ENCODE measurements at regions not wholly inside any gene's neighbourhood (a gene's known extent, or its start where the extent isn't known, plus 50 kb on each side); places are given as distances from the start of the nearest gene placed in this dataset.

DNA sequence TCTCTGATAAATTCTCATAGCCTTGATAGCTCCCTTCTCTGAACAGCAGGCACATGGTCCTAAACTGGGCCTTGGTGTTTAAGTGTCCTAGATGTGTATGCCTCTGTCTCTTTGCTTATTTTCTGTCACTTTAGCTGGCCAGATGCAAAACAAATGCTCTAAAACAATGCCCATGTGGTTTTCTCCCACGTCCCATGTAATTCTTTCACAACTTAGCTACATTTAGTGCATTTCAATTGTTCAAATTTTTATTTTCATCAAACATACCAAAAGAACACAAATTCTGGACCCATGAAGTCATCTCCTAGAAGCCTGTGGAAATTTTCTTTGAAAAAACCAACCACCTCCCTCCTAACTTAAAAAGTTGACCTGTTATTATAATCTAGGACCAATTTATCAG lies 491.3 kb upstream of the AGTR1 start:
- H3K4me1 ChIP-seq: no peaks in the 10 kb centered on the region
- H3K27me3 ChIP-seq: no peaks in the 10 kb centered on the region
- H3K4me3 ChIP-seq: no peak overlapping the region
- no peak overlapping the region for H3K27ac ChIP-seq
- ATAC-seq (no peak), DNase-seq (no peak)
- H3K9me3 ChIP-seq: no peaks in the 10 kb centered on the region
- no peak for TF ChIP-seq POLR2A (IDR thresholded peaks at IDR 0.05)
- TF ChIP-seq, protein P1, sequence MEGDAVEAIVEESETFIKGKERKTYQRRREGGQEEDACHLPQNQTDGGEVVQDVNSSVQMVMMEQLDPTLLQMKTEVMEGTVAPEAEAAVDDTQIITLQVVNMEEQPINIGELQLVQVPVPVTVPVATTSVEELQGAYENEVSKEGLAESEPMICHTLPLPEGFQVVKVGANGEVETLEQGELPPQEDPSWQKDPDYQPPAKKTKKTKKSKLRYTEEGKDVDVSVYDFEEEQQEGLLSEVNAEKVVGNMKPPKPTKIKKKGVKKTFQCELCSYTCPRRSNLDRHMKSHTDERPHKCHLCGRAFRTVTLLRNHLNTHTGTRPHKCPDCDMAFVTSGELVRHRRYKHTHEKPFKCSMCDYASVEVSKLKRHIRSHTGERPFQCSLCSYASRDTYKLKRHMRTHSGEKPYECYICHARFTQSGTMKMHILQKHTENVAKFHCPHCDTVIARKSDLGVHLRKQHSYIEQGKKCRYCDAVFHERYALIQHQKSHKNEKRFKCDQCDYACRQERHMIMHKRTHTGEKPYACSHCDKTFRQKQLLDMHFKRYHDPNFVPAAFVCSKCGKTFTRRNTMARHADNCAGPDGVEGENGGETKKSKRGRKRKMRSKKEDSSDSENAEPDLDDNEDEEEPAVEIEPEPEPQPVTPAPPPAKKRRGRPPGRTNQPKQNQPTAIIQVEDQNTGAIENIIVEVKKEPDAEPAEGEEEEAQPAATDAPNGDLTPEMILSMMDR (IDR thresholded peaks at IDR 0.05): no peak
- intact Hi-C loops (cut with DNase I): no loop called here
- H3K36me3 ChIP-seq: no peaks in the 10 kb centered on the region
- WGBS (ENCODE audit: insufficient coverage, low coverage, low lambda C conversion rate, missing lambda C conversion rate): 19% methylated on average over 1 of the region's 1 CpG

DNA sequence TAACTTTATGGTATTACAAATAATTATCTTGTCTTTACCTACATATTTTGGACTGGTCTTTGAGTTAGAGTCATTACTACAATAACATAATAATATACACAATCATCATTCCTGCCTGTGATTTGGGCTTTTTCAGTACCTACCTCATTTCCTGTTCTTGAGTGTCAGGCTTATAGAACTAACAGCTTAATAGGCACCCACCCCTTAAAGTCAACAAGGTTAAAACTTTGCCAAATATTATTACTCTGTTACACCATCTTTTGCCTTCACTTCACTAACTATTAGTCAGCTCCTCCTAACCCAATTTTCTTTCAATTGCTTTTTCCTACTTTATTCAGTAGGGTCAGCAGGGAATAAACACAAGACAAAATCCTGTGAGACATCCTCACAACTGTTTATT lies 488.7 kb upstream of the AGTR1 start:
- Histone ChIP-seq H3K27ac (no peak overlapping the region), H3K4me1 (no peaks in the 10 kb centered on the region), H3K27me3 (no peaks in the 10 kb centered on the region), H3K4me3 (no peak overlapping the region), H3K9me3 (no peaks in the 10 kb centered on the region), H3K36me3 (no peaks in the 10 kb centered on the region)
- intact Hi-C loops (cut with DNase I): no loop called here
- DNase-seq (no peak), ATAC-seq (no peak)
- TF ChIP-seq POLR2A (IDR thresholded peaks at IDR 0.05): no peak
- TF ChIP-seq, protein P1 (IDR thresholded peaks at IDR 0.05): no peak

DNA sequence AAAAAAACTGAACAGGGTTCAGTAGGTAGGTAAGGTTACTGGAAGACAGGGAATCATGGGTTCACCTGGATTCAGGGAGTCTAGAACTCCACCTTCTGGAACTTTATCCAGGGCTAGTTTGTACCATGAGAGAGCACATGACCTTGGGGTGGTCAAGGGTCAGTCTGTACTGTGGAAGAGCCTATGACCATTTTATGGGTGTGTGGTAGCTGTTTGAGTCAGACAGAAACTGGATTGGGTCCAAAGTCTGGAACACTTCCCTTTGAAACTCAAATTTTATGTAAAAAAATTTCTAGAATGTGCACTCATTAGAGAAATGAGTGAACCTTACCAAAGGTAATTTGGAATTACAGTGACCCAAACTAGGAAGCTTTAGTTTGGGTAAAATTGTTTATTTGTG lies 486.0 kb upstream of the AGTR1 start:
- no peaks in the 10 kb centered on the region for H3K9me3 ChIP-seq
- intact Hi-C loops (cut with DNase I): no loop called here
- ATAC-seq (peak in 3 of 4 donors; percentile 29 to 76 (median 48)), DNase-seq (no peak)
- no peaks in the 10 kb centered on the region for H3K4me1 ChIP-seq
- H3K36me3 ChIP-seq: no peaks in the 10 kb centered on the region
- H3K27ac ChIP-seq: no peak overlapping the region
- TF ChIP-seq POLR2A (IDR thresholded peaks at IDR 0.05): no peak
- TF ChIP-seq, protein P1 (IDR thresholded peaks at IDR 0.05): no peak
- H3K4me3 ChIP-seq: no peak overlapping the region
- H3K27me3 ChIP-seq: no peaks in the 10 kb centered on the region

DNA sequence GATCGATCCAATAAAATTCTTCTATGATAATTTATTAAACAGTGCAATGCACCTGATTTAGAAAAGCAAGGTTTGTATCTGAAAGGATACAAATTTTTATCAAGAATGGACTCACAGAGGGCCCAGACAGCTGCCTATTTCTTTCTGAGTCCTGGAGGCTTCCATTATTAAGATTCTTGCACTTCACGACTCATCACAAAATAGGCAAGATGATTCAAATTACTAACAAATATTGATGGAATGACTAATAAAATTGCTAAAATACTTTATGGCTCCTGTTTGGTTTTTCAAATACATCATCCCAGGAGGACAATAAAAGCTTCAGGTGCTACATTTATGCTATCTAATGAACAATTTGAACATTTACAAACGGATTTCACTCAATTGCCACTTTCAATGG lies 483.0 kb upstream of the AGTR1 start:
- H3K9me3 ChIP-seq: no peaks in the 10 kb centered on the region
- intact Hi-C loops (cut with DNase I): no loop called here
- H3K27ac ChIP-seq: no peak overlapping the region
- no peaks in the 10 kb centered on the region for H3K27me3 ChIP-seq
- ATAC-seq: no peak
- no peak for DNase-seq
- WGBS (ENCODE audit: insufficient coverage, low coverage, low lambda C conversion rate, missing lambda C conversion rate): 77% methylated on average over 3 of the region's 3 CpGs
- no peaks in the 10 kb centered on the region for H3K36me3 ChIP-seq
- H3K4me3 ChIP-seq: no peak overlapping the region
- TF ChIP-seq, protein P1 (IDR thresholded peaks at IDR 0.05): no peak
- TF ChIP-seq POLR2A (IDR thresholded peaks at IDR 0.05): no peak
- no peaks in the 10 kb centered on the region for H3K4me1 ChIP-seq

DNA sequence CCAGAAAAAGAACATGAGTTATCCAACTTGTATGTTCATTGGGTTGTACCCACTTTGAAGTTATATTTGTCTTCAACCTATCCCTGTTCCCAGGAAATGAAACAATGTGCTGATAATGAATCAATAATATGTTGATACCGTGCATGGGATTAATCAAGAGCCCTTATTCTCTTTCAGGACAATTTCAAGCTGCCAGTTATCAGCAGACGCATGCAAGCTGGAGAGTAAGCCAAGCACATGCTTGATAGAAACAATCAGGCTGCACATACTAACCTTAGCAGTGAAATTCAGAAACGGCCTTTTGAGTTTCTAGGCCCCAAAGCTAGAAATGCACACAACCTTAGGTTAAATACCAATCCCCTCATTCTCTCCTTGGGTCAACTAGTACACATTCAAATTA lies 480.4 kb upstream of the AGTR1 start:
- WGBS (ENCODE audit: insufficient coverage, low coverage, low lambda C conversion rate, missing lambda C conversion rate): 60% methylated on average over 3 of the region's 3 CpGs
- intact Hi-C loops (cut with DNase I): no loop called here
- ATAC-seq: no peak

More for the DNA sequence above, 480.4 kb upstream of the AGTR1 start:
- Histone ChIP-seq H3K9me3 (no peaks in the 10 kb centered on the region), H3K36me3 (no peaks in the 10 kb centered on the region), H3K27ac (no peak overlapping the region), H3K4me3 (no peak overlapping the region), H3K27me3 (no peaks in the 10 kb centered on the region), H3K4me1 (no peaks in the 10 kb centered on the region)
- TF ChIP-seq, protein P1 (IDR thresholded peaks at IDR 0.05): no peak
- no peak for TF ChIP-seq POLR2A (IDR thresholded peaks at IDR 0.05)
- no peak for DNase-seq
